Natural killer cell treated with Interleukin-12 subunit alpha and Interleukin-12 subunit beta and Interleukin-15 and Interleukin-18, amount 100 ng/mL, for 72 hours (primary cell): ENCODE measurements at regions not wholly inside any gene's neighbourhood (a gene's known extent, or its start where the extent isn't known, plus 50 kb on each side); places are given as distances from the start of the nearest gene placed in this dataset.

Experiments
- ATAC-seq, 2 donors: fragments of 150-1000 bp; cut with Tn5 transposase in 1 of 2; sonication (Bioruptor Pico), chemical (Tn5 transposase) in 1 of 2; 2 replicates each; pipeline ENCODE4 v1.10.0; 2021
- DNase-seq: peaks from one replicate; pipeline ENCODE4 v3.0.0; 2022; ENCODE audit warnings: low spot score
- H3K27ac Mint-ChIP-seq, 2 donors: 1 replicate in 1 of 2; 2 replicates in 1 of 2; pipeline ENCODE4 v1.8.0; 2022; ENCODE audit warnings: mixed read lengths in 2 of 2, mild to moderate bottlenecking in 1 of 2, moderate library complexity in 1 of 2
- H3K27me3 Mint-ChIP-seq, 2 donors: 1 replicate in 1 of 2; 2 replicates in 1 of 2; pipeline ENCODE4 v1.8.0; 2022; ENCODE audit warnings: mixed read lengths in 2 of 2
- H3K36me3 Mint-ChIP-seq: one replicate; pipeline ENCODE4 v1.8.0; 2022; ENCODE audit warnings: mixed read lengths
- H3K4me1 Mint-ChIP-seq, 2 donors: 1 replicate in 1 of 2; 2 replicates in 1 of 2; pipeline ENCODE4 v1.8.0; 2022; ENCODE audit warnings: low read depth in 2 of 2, mixed read lengths in 2 of 2, mild to moderate bottlenecking in 1 of 2
- H3K4me3 Mint-ChIP-seq: one replicate; pipeline ENCODE4 v1.8.0; 2022; ENCODE audit warnings: mixed read lengths
- H3K9me3 Mint-ChIP-seq: 2 replicates; pipeline ENCODE4 v1.8.0; 2022; ENCODE audit warnings: mixed read lengths

GRCh38 chr2:21386666-21387065 lies 262.9 kb downstream of the TDRD15 start:
- H3K4me1 Mint-ChIP-seq = no peaks in the 10 kb centered on the region
- ATAC-seq = no peak
- no peak for DNase-seq
- H3K9me3 Mint-ChIP-seq = peaks cover 5% of the 10 kb centered on the region
- H3K27me3 Mint-ChIP-seq = no peaks in the 10 kb centered on the region
- no peak overlapping the region for H3K27ac Mint-ChIP-seq
- H3K36me3 Mint-ChIP-seq = no peaks in the 10 kb centered on the region
- H3K4me3 Mint-ChIP-seq = no peak overlapping the region

- Mint-ChIP-seq H3K27ac (no peak overlapping the region), H3K27me3 (no peaks in the 10 kb centered on the region), H3K4me1 (no peaks in the 10 kb centered on the region), H3K36me3 (no peaks in the 10 kb centered on the region), H3K9me3 (peaks cover 5% of the 10 kb centered on the region), H3K4me3 (no peak overlapping the region)
- ATAC-seq (no peak), DNase-seq (no peak)
Observed at GRCh38 chr2:21392649-21393048, 268.9 kb downstream of the TDRD15 start.

DNA sequence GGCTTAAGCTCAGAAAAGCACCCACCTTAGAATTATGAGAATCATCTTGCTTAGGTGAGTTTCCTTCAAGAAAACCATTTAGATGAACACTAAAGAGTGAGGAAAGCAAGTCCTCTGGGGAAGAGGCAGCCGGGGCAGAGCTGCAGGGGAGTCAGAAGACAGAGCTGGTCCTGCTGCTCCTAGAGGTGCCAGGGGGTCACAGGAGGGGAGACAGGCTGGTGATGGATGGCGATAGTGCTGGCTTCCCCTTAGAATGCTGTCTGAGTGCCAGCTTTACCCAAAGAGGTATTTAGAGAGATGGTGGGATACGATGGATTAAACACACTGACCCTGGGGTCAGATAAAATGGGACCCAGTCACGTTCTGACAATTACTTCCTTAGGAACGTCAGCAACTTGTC lies 269.4 kb downstream of the TDRD15 start:
- no peak for DNase-seq
- Mint-ChIP-seq H3K27ac (no peak overlapping the region), H3K36me3 (no peaks in the 10 kb centered on the region), H3K27me3 (no peaks in the 10 kb centered on the region), H3K4me3 (no peak overlapping the region), H3K9me3 (peaks cover 5% of the 10 kb centered on the region), H3K4me1 (no peaks in the 10 kb centered on the region)
- no peak for ATAC-seq

DNA sequence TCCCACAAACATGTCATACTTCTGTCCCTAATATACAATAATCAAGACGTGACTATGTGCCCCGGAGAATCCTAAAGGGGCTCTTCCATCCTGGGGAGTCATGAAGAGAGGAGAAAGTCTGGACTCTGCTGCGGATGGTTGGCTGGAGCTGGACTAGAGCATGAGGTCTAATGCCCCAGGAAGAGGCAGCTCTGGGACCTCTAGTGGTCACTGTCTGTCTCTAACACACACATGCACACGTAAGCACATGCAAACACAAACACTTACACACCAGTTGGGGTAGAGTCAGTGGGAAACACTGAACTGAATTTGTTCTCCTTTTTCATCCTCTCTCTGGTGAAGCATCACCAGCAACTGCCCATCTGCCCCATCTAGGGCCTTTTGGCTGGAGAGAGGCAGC lies 271.6 kb downstream of the TDRD15 start:
- Mint-ChIP-seq H3K4me3 (no peak overlapping the region), H3K27me3 (no peaks in the 10 kb centered on the region), H3K27ac (no peak overlapping the region), H3K36me3 (no peaks in the 10 kb centered on the region), H3K4me1 (no peaks in the 10 kb centered on the region), H3K9me3 (no peaks in the 10 kb centered on the region)
- DNase-seq (no peak), ATAC-seq (no peak)

DNA sequence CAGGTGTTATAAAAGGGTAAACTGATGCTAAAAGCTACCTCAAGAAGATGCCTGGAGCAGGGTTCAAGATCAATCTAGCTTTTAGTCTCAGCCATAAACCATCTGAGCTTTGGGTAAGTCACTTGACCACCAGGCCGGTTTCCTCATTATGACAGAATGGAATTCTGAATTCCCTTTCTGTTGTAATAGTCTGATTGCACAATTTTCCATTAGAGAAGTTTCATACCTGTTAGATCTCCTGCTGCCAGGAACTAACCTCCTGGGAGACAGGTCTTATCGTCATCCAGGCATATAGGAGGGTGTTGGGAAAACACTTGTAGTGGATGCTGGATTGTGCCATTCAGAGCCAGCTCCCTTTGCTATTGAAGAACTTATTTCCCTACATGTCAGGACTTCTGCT lies 272.5 kb downstream of the TDRD15 start:
- Mint-ChIP-seq H3K36me3 (no peaks in the 10 kb centered on the region), H3K9me3 (peaks cover 4% of the 10 kb centered on the region), H3K27me3 (no peaks in the 10 kb centered on the region), H3K4me1 (no peaks in the 10 kb centered on the region), H3K27ac (no peak overlapping the region), H3K4me3 (no peak overlapping the region)
- no peak for ATAC-seq
- no peak for DNase-seq

- H3K9me3 Mint-ChIP-seq = peaks cover 4% of the 10 kb centered on the region
- no peak overlapping the region for H3K27ac Mint-ChIP-seq
- no peak for DNase-seq
- no peak for ATAC-seq
- H3K4me3 Mint-ChIP-seq = no peak overlapping the region
- no peaks in the 10 kb centered on the region for H3K27me3 Mint-ChIP-seq
- no peaks in the 10 kb centered on the region for H3K4me1 Mint-ChIP-seq
- no peaks in the 10 kb centered on the region for H3K36me3 Mint-ChIP-seq
Observed at GRCh38 chr2:21401022-21401698, 277.4 kb downstream of the TDRD15 start.

DNA sequence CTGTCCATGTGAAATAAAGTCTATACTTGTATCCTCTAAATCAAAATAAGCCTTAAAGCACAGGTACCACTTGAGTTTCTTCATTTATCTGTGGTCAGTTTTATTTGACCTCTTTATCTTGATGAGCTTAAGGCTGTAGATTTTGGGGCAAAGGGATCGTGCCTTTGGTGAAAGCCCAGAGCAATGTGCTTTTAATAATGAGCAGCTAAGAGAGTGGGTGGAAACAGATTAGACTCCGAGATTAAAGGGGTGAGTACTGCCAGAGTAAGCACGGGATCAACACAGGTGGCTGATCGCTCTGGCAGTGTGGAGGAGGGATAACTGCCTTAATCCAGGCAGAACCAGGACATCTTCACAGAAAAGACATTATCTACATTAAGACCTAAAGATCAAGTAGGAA lies 280.4 kb downstream of the TDRD15 start:
- no peak overlapping the region for H3K4me3 Mint-ChIP-seq
- H3K27ac Mint-ChIP-seq = no peak overlapping the region
- H3K9me3 Mint-ChIP-seq = peaks cover 4% of the 10 kb centered on the region
- H3K36me3 Mint-ChIP-seq = no peaks in the 10 kb centered on the region
- ATAC-seq = no peak
- H3K27me3 Mint-ChIP-seq = no peaks in the 10 kb centered on the region
- no peaks in the 10 kb centered on the region for H3K4me1 Mint-ChIP-seq
- no peak for DNase-seq

- Mint-ChIP-seq H3K9me3 (peaks cover 7% of the 10 kb centered on the region), H3K4me1 (no peaks in the 10 kb centered on the region), H3K36me3 (no peaks in the 10 kb centered on the region), H3K27me3 (no peaks in the 10 kb centered on the region), H3K27ac (no peak overlapping the region), H3K4me3 (no peak overlapping the region)
- DNase-seq = no peak
- ATAC-seq = no peak
Observed at GRCh38 chr2:21404827-21405625, 281.3 kb downstream of the TDRD15 start.

- ATAC-seq = no peak
- H3K4me1 Mint-ChIP-seq = no peaks in the 10 kb centered on the region
- DNase-seq = no peak
- peaks cover 8% of the 10 kb centered on the region for H3K9me3 Mint-ChIP-seq
- H3K4me3 Mint-ChIP-seq = no peak overlapping the region
- no peak overlapping the region for H3K27ac Mint-ChIP-seq
- no peaks in the 10 kb centered on the region for H3K36me3 Mint-ChIP-seq
- no peaks in the 10 kb centered on the region for H3K27me3 Mint-ChIP-seq
Observed at GRCh38 chr2:21406386-21406785, 282.6 kb downstream of the TDRD15 start.

DNA sequence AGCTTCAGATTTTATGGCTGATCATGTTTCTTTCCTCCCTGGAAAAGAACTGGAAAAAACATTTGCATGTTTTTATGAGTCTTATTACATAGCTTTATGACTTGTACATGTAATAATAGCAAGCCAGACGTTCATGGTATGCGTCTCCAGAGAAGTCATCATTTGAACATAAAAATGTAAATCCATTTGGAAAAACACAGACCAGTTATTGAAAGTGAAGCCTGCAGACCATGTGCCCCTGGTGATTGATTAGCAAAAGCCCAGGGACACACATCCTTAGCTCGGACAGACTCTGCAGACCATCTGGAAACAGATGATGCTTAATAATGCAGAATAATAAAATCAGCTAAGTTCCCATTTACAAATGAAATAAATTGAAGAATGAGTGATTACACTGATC lies 283.1 kb downstream of the TDRD15 start:
- no peak for ATAC-seq

GRCh38 chr2:21407851-21408250 lies 284.1 kb downstream of the TDRD15 start:
- H3K9me3 Mint-ChIP-seq = peaks cover 11% of the 10 kb centered on the region
- H3K36me3 Mint-ChIP-seq = no peaks in the 10 kb centered on the region
- no peak overlapping the region for H3K4me3 Mint-ChIP-seq
- H3K27ac Mint-ChIP-seq = no peak overlapping the region
- ATAC-seq (no peak), DNase-seq (no peak)
- H3K27me3 Mint-ChIP-seq = no peaks in the 10 kb centered on the region
- no peaks in the 10 kb centered on the region for H3K4me1 Mint-ChIP-seq

More for the DNA sequence above, 283.1 kb downstream of the TDRD15 start:
- no peak overlapping the region for H3K27ac Mint-ChIP-seq
- peaks cover 11% of the 10 kb centered on the region for H3K9me3 Mint-ChIP-seq
- no peaks in the 10 kb centered on the region for H3K36me3 Mint-ChIP-seq
- no peaks in the 10 kb centered on the region for H3K27me3 Mint-ChIP-seq
- H3K4me1 Mint-ChIP-seq = no peaks in the 10 kb centered on the region
- DNase-seq = no peak
- H3K4me3 Mint-ChIP-seq = no peak overlapping the region

DNA sequence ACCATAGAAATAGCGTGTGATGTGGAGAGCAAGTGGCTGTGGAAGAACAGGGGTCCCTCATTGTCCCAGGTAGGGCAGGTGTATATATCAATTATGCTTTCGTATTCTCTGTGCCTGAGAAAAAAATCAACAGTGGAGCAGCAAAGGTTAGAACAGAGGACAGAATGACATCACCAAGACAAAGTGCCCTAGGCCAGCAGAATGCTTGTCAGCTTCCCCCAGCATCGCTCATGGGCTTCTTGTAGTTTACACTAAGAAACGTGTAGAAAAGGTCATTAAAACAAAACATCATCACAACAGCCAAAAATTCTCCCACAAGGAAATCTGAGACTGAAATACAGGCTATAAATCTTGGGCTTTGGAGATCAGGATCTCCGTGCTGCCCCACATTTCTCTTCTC lies 288.0 kb downstream of the TDRD15 start:
- H3K27ac Mint-ChIP-seq = no peak overlapping the region

DNA sequence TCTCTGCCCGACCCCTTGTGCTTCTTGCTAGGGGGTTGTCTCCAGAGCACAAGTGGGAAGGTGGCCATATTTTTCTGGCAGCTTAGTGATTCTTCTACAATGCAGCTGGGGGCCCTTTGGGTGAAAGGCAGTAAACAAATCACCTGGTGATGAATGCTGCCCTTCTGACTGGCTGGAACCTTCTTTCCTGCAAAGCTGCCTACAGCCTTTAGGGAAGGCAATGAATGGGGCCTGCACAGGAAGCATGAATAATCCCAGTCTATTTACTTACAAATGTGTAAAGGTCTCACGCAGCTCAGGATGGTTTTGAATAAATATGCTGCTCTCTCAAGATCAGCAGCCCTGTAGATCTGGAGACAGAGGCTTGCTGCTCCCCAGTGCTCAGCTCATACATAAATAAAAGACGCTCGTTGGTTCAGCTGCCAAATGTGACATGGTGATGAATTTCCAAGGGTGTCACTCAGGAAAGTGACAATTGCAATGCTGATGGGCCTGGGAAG lies 289.2 kb downstream of the TDRD15 start:
- H3K36me3 Mint-ChIP-seq = no peaks in the 10 kb centered on the region
- ATAC-seq = no peak
- DNase-seq = no peak
- no peaks in the 10 kb centered on the region for H3K27me3 Mint-ChIP-seq
- no peak overlapping the region for H3K27ac Mint-ChIP-seq
- no peaks in the 10 kb centered on the region for H3K4me1 Mint-ChIP-seq
- H3K4me3 Mint-ChIP-seq = no peak overlapping the region
- H3K9me3 Mint-ChIP-seq = peaks cover 15% of the 10 kb centered on the region

More for the DNA sequence above, 288.0 kb downstream of the TDRD15 start:
- ATAC-seq (no peak), DNase-seq (no peak)
- Mint-ChIP-seq H3K4me3 (no peak overlapping the region), H3K9me3 (peaks cover 15% of the 10 kb centered on the region), H3K27me3 (no peaks in the 10 kb centered on the region), H3K4me1 (no peaks in the 10 kb centered on the region), H3K36me3 (no peaks in the 10 kb centered on the region)

DNA sequence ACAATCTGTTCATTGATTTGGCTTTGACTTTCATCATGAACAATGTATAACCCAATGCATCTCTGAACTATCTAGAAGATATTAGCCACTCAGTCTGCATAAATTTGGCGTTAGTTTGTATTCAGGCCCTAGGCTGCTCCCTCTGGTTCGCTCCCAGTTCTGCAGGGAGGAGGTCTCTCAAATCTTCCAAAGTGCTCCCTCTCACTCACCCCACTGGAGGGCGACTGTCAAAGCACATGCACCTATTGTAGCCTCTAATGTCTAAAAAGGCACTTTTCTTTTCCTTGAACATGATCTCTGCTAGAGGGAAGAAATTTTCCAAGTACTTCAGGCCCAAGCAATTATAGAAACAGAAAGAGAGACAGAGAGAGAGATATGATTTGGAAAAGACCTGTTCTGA lies 291.5 kb downstream of the TDRD15 start:
- Mint-ChIP-seq H3K4me1 (no peaks in the 10 kb centered on the region), H3K9me3 (peaks cover 17% of the 10 kb centered on the region), H3K27me3 (no peaks in the 10 kb centered on the region), H3K36me3 (no peaks in the 10 kb centered on the region), H3K27ac (no peak overlapping the region), H3K4me3 (no peak overlapping the region)
- ATAC-seq = no peak
- DNase-seq = no peak
